ENCODE measurements at regions not wholly inside any gene's neighbourhood (a gene's known extent, or its start where the extent isn't known, plus 50 kb on each side); places are given as distances from the start of the nearest gene placed in this dataset.

DNA sequence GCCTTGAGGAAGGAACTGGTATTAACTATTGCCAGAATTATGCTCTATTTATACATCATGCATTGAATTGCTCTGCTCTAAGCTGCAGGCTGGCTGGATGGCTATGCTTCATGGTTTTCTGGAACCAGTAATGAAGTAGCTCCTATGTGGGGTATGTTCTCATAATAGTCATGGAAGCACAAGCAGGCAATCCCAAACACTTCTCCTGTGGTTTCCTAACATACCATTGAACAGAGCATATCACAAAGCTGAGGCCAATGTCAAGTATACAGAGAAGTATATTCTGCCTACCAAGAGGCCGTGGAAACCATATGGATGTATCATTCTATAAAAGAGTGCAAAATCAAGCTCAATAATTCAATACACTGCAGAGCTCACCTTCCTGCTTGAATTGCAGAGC lies 1752.4 kb upstream of the FLRT2 start:
- intact Hi-C loops (cut with micrococcal nuclease; ENCODE audit: unreplicated experiment): no loop called here
- Mint-ChIP-seq H3K9me3 (ENCODE audit: unreplicated experiment) (peaks cover 9% of the 10 kb centered on the region), H3K36me3 (ENCODE audit: insufficient read depth, unreplicated experiment) (no peaks in the 10 kb centered on the region), H3K4me1 (ENCODE audit: low read depth, unreplicated experiment) (no peaks in the 10 kb centered on the region), H3K27me3 (ENCODE audit: insufficient read depth, unreplicated experiment) (no peaks in the 10 kb centered on the region), H3K27ac (ENCODE audit: unreplicated experiment) (no peak overlapping the region), H3K4me3 (ENCODE audit: unreplicated experiment) (no peak overlapping the region)
- BruUV-seq (replicated peaks): no TSS peak
- Histone ChIP-seq H3K27me3 (replicated peaks; ENCODE audit: control insufficient read depth, insufficient read depth, low read length) (no peaks in the 10 kb centered on the region), H3K9me3 (no peaks in the 10 kb centered on the region), H3K4me3 (ENCODE audit: low read depth, low read length) (no peak overlapping the region), H3K4me1 (0 out of 2 replicates have a peak, but pooled peaks cover 5% of the 10 kb centered on the region), H3K36me3 (ENCODE audit: control insufficient read depth, insufficient read depth, low read length) (no peaks in the 10 kb centered on the region)
- no peak for DNase-seq
- TF ChIP-seq, protein P1, sequence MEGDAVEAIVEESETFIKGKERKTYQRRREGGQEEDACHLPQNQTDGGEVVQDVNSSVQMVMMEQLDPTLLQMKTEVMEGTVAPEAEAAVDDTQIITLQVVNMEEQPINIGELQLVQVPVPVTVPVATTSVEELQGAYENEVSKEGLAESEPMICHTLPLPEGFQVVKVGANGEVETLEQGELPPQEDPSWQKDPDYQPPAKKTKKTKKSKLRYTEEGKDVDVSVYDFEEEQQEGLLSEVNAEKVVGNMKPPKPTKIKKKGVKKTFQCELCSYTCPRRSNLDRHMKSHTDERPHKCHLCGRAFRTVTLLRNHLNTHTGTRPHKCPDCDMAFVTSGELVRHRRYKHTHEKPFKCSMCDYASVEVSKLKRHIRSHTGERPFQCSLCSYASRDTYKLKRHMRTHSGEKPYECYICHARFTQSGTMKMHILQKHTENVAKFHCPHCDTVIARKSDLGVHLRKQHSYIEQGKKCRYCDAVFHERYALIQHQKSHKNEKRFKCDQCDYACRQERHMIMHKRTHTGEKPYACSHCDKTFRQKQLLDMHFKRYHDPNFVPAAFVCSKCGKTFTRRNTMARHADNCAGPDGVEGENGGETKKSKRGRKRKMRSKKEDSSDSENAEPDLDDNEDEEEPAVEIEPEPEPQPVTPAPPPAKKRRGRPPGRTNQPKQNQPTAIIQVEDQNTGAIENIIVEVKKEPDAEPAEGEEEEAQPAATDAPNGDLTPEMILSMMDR (IDR thresholded peaks at IDR 0.05; ENCODE audit: insufficient read depth in 1 of 2, low read depth in 1 of 2, low read length in 1 of 2, severe bottlenecking in 1 of 2, unreplicated experiment in 1 of 2): no peak
- POLR2A ChIA-PET: no interaction called here
- CTCF ChIA-PET: no interaction called here

DNA sequence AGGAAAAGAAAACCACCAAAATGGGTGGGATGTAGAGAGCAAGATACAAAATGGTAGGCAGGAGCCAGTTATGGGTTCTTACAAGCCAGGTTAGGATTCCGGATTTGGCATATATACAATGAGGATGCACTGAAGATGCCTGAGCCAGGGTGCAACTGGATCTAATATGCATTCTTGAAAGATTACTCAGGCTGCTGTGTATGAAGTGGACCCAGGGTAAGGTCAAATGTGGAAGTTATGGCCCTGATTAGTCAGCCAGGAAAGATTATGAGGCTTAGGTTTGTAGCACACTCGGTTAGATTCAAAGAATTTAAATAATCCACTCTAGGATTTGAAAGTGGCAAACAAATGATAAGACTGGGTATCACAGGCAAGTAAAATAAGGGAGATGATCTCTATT lies 1750.7 kb upstream of the FLRT2 start:
- Histone ChIP-seq H3K9me3 (no peaks in the 10 kb centered on the region), H3K4me1 (0 out of 2 replicates have a peak, but pooled peaks cover 5% of the 10 kb centered on the region), H3K36me3 (ENCODE audit: control insufficient read depth, insufficient read depth, low read length) (no peaks in the 10 kb centered on the region), H3K27me3 (replicated peaks; ENCODE audit: control insufficient read depth, insufficient read depth, low read length) (no peaks in the 10 kb centered on the region), H3K4me3 (ENCODE audit: low read depth, low read length) (no peak overlapping the region)
- intact Hi-C loops (cut with micrococcal nuclease; ENCODE audit: unreplicated experiment): no loop called here
- TF ChIP-seq, protein P1 (IDR thresholded peaks at IDR 0.05; ENCODE audit: insufficient read depth in 1 of 2, low read depth in 1 of 2, low read length in 1 of 2, severe bottlenecking in 1 of 2, unreplicated experiment in 1 of 2): no peak
- Mint-ChIP-seq H3K36me3 (ENCODE audit: insufficient read depth, unreplicated experiment) (no peaks in the 10 kb centered on the region), H3K9me3 (ENCODE audit: unreplicated experiment) (peaks cover 9% of the 10 kb centered on the region), H3K27me3 (ENCODE audit: insufficient read depth, unreplicated experiment) (no peaks in the 10 kb centered on the region), H3K4me1 (ENCODE audit: low read depth, unreplicated experiment) (no peaks in the 10 kb centered on the region), H3K27ac (ENCODE audit: unreplicated experiment) (no peak overlapping the region), H3K4me3 (ENCODE audit: unreplicated experiment) (no peak overlapping the region)
- no peak for DNase-seq
- POLR2A ChIA-PET: no interaction called here
- CTCF ChIA-PET: no interaction called here
- no TSS peak for BruUV-seq (replicated peaks)

- DNase-seq: no peak
- Mint-ChIP-seq H3K4me1 (ENCODE audit: low read depth, unreplicated experiment) (no peaks in the 10 kb centered on the region), H3K27me3 (ENCODE audit: insufficient read depth, unreplicated experiment) (no peaks in the 10 kb centered on the region), H3K27ac (ENCODE audit: unreplicated experiment) (no peak overlapping the region), H3K9me3 (ENCODE audit: unreplicated experiment) (peaks cover 9% of the 10 kb centered on the region), H3K4me3 (ENCODE audit: unreplicated experiment) (no peak overlapping the region), H3K36me3 (ENCODE audit: insufficient read depth, unreplicated experiment) (no peaks in the 10 kb centered on the region)
- ChIA-PET POLR2A (no interaction called here), CTCF (no interaction called here)
- no peaks in the 10 kb centered on the region for H3K27me3 ChIP-seq (replicated peaks; ENCODE audit: control insufficient read depth, insufficient read depth, low read length)
- TF ChIP-seq, protein P1 (IDR thresholded peaks at IDR 0.05; ENCODE audit: insufficient read depth in 1 of 2, low read depth in 1 of 2, low read length in 1 of 2, severe bottlenecking in 1 of 2, unreplicated experiment in 1 of 2): no peak
- BruUV-seq (replicated peaks): no TSS peak
- 0 out of 2 replicates have a peak, but pooled peaks cover 5% of the 10 kb centered on the region for H3K4me1 ChIP-seq
- H3K36me3 ChIP-seq (ENCODE audit: control insufficient read depth, insufficient read depth, low read length): no peaks in the 10 kb centered on the region
- intact Hi-C loops (cut with micrococcal nuclease; ENCODE audit: unreplicated experiment): no loop called here
- H3K4me3 ChIP-seq (ENCODE audit: low read depth, low read length): no peak overlapping the region
- H3K9me3 ChIP-seq: no peaks in the 10 kb centered on the region
Measured at GRCh38 chr14:83780321-83780720, 1749.6 kb upstream of the FLRT2 start.

All from Caco-2 (cell line).